ENCODE measurements at regions not wholly inside any gene's neighbourhood (a gene's known extent, or its start where the extent isn't known, plus 50 kb on each side); places are given as distances from the start of the nearest gene placed in this dataset.

- Mint-ChIP-seq H3K27ac (no peak overlapping the region), H3K4me1 (peaks cover 35% of the 10 kb centered on the region), H3K4me3 (no peak overlapping the region), H3K9me3 (ENCODE audit: low read depth) (no peaks in the 10 kb centered on the region), H3K27me3 (no peaks in the 10 kb centered on the region), H3K36me3 (ENCODE audit: low read depth) (peaks cover 11% of the 10 kb centered on the region)
- ATAC-seq = no peak
- intact Hi-C loops (cut with DNase I, micrococcal nuclease) = no loop called here
- no peak for DNase-seq
- ChIA-PET POLR2A (no interaction called here), CTCF (interaction anchor here (1.3 kb wide), 1 partner anchor 8 kb away, joined by 4 read pairs; no protein-coding TSS in a partner anchor)
Measured at GRCh38 chr13:73842626-73843025, 291.6 kb downstream of the KLF12 start.

DNA sequence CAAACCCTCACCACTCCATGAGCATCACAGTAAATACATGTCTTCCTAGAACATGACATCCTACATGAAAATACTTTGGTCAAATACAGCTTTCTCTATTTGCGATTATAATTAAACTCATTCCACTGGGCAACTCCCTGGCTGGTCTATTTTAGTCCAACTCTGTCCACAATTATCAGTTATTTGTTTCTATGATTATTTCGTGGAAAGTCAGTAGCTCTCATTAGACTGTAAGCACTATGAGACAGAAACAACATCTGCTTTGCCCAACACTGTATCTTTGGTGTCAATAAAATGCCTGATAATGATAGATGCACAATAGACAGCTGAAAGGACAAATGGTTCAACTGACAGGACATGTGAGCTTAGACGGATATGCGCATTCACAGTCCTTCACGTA, 292.0 kb downstream of the KLF12 start:
- ChIA-PET POLR2A (no interaction called here), CTCF (interaction anchor here (1.3 kb wide), 1 partner anchor 8 kb away, joined by 4 read pairs; no protein-coding TSS in a partner anchor)
- Mint-ChIP-seq H3K27ac (no peak overlapping the region), H3K36me3 (ENCODE audit: low read depth) (peaks cover 11% of the 10 kb centered on the region), H3K4me3 (no peak overlapping the region), H3K9me3 (ENCODE audit: low read depth) (no peaks in the 10 kb centered on the region), H3K4me1 (peaks cover 38% of the 10 kb centered on the region), H3K27me3 (no peaks in the 10 kb centered on the region)
- ATAC-seq (no peak), DNase-seq (no peak)
- intact Hi-C loops (cut with DNase I, micrococcal nuclease) = no loop called here

GRCh38 chr13:73837147-73837546, 297.1 kb downstream of the KLF12 start:
- POLR2A ChIA-PET = no interaction called here
- DNase-seq = no peak
- CTCF ChIA-PET = interaction anchor here (1.1 to 2.6 kb wide), 4 partner anchors 14 to 450 kb away, joined by 3 to 19 read pairs (median 8); no protein-coding TSS in a partner anchor
- intact Hi-C loops (cut with DNase I, micrococcal nuclease) = loop anchor here (5.0 to 10.0 kb wide), 3 partner anchors 105 to 1378 kb away; partner anchors contain the start of gene KLF12 (in 1 of the 2)
- Mint-ChIP-seq H3K27ac (no peak overlapping the region), H3K27me3 (no peaks in the 10 kb centered on the region), H3K9me3 (ENCODE audit: low read depth) (no peaks in the 10 kb centered on the region), H3K4me1 (peaks cover 46% of the 10 kb centered on the region), H3K4me3 (no peak overlapping the region), H3K36me3 (ENCODE audit: low read depth) (no peaks in the 10 kb centered on the region)
- no peak for ATAC-seq

DNA sequence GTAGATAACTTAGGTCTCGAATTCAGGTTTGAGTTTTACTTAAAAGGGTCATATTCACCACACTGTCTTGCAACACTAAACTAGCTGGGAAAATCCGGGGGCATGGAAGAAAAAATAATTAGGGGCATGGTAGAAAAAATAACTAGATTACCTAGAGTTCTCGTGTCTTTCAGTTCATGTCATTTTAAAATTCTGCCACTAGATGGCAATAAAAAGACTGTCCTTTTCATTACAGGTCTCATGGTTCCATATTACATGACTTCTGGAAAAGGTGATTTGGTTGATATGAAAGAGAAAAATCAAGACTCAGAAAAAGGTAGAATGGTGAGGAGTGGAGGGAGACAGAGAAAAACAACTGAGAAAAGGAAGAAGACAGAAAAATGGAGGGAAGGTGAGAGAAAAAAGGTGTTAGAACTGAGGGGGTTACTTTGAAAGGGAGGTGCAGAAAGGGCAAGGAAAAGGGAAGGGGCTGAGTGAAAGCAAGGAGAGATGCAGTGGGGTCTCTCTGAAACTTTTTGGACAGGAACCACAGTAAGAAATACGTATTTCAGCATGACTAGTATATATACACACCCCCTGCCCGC, 299.0 kb downstream of the KLF12 start:
- peaks cover 46% of the 10 kb centered on the region for H3K4me1 Mint-ChIP-seq
- no peaks in the 10 kb centered on the region for H3K36me3 Mint-ChIP-seq (ENCODE audit: low read depth)
- ATAC-seq (peak; percentile 57), DNase-seq (no peak)
- H3K9me3 Mint-ChIP-seq (ENCODE audit: low read depth) = no peaks in the 10 kb centered on the region
- H3K27me3 Mint-ChIP-seq = no peaks in the 10 kb centered on the region
- intact Hi-C loops (cut with DNase I, micrococcal nuclease) = loop anchor here (1.0 to 10.0 kb wide), 5 partner anchors 107 to 1380 kb away; partner anchors contain the start of gene KLF12 (in 2 of the 2)
- CTCF ChIA-PET = interaction anchor here (0.6 to 2.6 kb wide), 15 partner anchors 13 to 452 kb away, joined by 3 to 19 read pairs (median 3); no protein-coding TSS in a partner anchor
- POLR2A ChIA-PET = interaction anchor here (0.7 kb wide), 1 partner anchor 118 kb away, joined by 4 read pairs; no protein-coding TSS in a partner anchor
- no peak overlapping the region for H3K27ac Mint-ChIP-seq
- H3K4me3 Mint-ChIP-seq = no peak overlapping the region

- H3K27me3 Mint-ChIP-seq = no peaks in the 10 kb centered on the region
- ATAC-seq = no peak
- intact Hi-C loops (cut with DNase I, micrococcal nuclease) = loop anchor here in 1 of 2 experiments (2.0 to 10.0 kb wide), 2 partner anchors 301 to 1381 kb away; partner anchors contain the start of gene KLF12
- peaks cover under 1% of the 10 kb centered on the region for H3K36me3 Mint-ChIP-seq (ENCODE audit: low read depth)
- ChIA-PET CTCF (interaction anchor here (0.7 to 1.8 kb wide), 6 partner anchors 16 to 1473 kb away, joined by 3 to 10 read pairs (median 3); no protein-coding TSS in a partner anchor), POLR2A (no interaction called here)
- DNase-seq = no peak
- H3K4me3 Mint-ChIP-seq = no peak overlapping the region
- peaks cover 46% of the 10 kb centered on the region for H3K4me1 Mint-ChIP-seq
- no peak overlapping the region for H3K27ac Mint-ChIP-seq
- H3K9me3 Mint-ChIP-seq (ENCODE audit: low read depth) = no peaks in the 10 kb centered on the region
Measured at GRCh38 chr13:73833325-73834070, 300.7 kb downstream of the KLF12 start.

DNA sequence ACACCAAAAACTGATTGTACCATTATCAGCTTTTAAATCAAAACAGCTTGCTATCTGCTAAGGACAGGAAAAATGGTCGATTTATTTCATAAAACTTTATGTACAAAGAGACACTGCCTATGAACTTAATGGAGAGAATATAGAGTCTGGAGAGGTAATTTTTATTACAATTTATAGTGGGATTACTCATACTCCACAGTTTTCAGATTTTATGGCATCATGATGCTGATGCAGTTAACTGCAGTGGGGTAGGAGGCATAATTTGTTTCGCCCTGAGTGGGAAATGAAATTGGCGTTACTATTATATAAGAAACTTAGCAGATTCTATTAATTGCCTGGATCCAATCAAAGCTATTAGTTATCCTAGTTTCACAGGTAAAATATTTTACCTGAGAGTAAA, 301.4 kb downstream of the KLF12 start:
- no peaks in the 10 kb centered on the region for H3K9me3 Mint-ChIP-seq (ENCODE audit: low read depth)
- H3K4me1 Mint-ChIP-seq = peaks cover 50% of the 10 kb centered on the region
- intact Hi-C loops (cut with DNase I, micrococcal nuclease) = loop anchor here in 1 of 2 experiments (10.0 kb wide), 1 partner anchor 1382 kb away; no protein-coding TSS in a partner anchor
- DNase-seq (no peak), ATAC-seq (no peak)
- no peaks in the 10 kb centered on the region for H3K27me3 Mint-ChIP-seq
- ChIA-PET POLR2A (no interaction called here), CTCF (interaction anchor here (0.6 to 1.8 kb wide), 5 partner anchors 16 to 1473 kb away, joined by 3 to 10 read pairs (median 3); no protein-coding TSS in a partner anchor)
- peak overlapping the region; percentile 35 for H3K27ac Mint-ChIP-seq
- no peak overlapping the region for H3K4me3 Mint-ChIP-seq
- peaks cover 1% of the 10 kb centered on the region for H3K36me3 Mint-ChIP-seq (ENCODE audit: low read depth)

DNA sequence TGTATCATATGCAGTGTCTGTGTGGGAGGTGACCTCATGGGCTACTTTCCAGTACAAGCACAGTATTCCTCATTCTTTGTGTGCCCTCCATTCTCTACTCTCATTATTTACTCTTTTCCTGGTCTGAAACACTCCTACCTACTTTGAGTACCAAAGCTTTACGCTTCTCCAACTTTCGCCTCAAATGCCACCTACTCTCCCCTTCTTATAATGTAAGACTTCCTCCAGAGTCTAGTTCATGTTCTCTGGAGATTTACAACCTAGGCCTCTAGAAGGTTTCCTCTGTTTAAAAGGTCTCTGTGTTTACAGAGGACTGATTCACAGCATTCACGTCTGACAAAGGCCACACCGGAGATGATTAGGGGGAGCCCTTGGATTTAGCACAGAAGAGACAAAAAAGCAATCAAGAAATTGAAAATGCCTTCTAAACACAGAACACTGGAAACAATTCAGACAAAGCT, 302.0 kb downstream of the KLF12 start:
- intact Hi-C loops (cut with DNase I, micrococcal nuclease) = loop anchor here in 1 of 2 experiments (10.0 kb wide), 1 partner anchor 1383 kb away; no protein-coding TSS in a partner anchor
- H3K27me3 Mint-ChIP-seq = no peaks in the 10 kb centered on the region
- ChIA-PET CTCF (interaction anchor here (0.6 to 1.8 kb wide), 2 partner anchors 17 to 103 kb away, joined by 3 to 10 read pairs; no protein-coding TSS in a partner anchor), POLR2A (no interaction called here)
- peaks cover 46% of the 10 kb centered on the region for H3K4me1 Mint-ChIP-seq
- ATAC-seq (peak; percentile 57), DNase-seq (no peak)
- peaks cover 1% of the 10 kb centered on the region for H3K36me3 Mint-ChIP-seq (ENCODE audit: low read depth)
- no peak overlapping the region for H3K4me3 Mint-ChIP-seq
- peak overlapping the region; percentile 48 for H3K27ac Mint-ChIP-seq
- no peaks in the 10 kb centered on the region for H3K9me3 Mint-ChIP-seq (ENCODE audit: low read depth)

GRCh38 chr13:73829416-73829815, 304.8 kb downstream of the KLF12 start:
- H3K27ac Mint-ChIP-seq = no peak overlapping the region
- H3K4me3 Mint-ChIP-seq = no peak overlapping the region
- POLR2A ChIA-PET = no interaction called here
- H3K36me3 Mint-ChIP-seq (ENCODE audit: low read depth) = peaks cover 3% of the 10 kb centered on the region
- CTCF ChIA-PET = no interaction called here
- H3K27me3 Mint-ChIP-seq = no peaks in the 10 kb centered on the region
- intact Hi-C loops (cut with DNase I, micrococcal nuclease) = no loop called here
- ATAC-seq (no peak), DNase-seq (no peak)
- peaks cover 53% of the 10 kb centered on the region for H3K4me1 Mint-ChIP-seq
- H3K9me3 Mint-ChIP-seq (ENCODE audit: low read depth) = no peaks in the 10 kb centered on the region

DNA sequence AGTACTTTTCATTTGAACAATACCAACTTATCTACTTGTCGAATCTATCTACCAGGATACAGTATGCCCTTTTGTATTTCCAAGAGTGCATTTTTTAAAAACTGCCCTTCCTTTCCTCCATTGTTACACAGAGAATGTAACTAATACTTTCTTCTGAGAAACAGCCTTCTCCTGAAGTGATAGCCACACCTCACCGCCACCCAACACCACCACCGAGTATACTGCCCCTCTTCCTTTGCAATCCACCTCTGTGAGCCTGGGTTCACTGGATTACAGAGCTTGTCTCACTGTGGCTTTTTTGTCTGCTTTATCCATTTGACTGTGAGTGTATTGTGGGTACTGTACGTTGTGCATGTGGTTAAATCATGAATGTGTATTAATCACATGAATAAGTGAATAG, 305.4 kb downstream of the KLF12 start:
- H3K27ac Mint-ChIP-seq = no peak overlapping the region
- CTCF ChIA-PET = no interaction called here
- POLR2A ChIA-PET = no interaction called here
- H3K9me3 Mint-ChIP-seq (ENCODE audit: low read depth) = no peaks in the 10 kb centered on the region
- H3K27me3 Mint-ChIP-seq = no peaks in the 10 kb centered on the region
- no peak overlapping the region for H3K4me3 Mint-ChIP-seq
- ATAC-seq (no peak), DNase-seq (no peak)
- H3K36me3 Mint-ChIP-seq (ENCODE audit: low read depth) = peaks cover 3% of the 10 kb centered on the region
- peaks cover 57% of the 10 kb centered on the region for H3K4me1 Mint-ChIP-seq
- intact Hi-C loops (cut with DNase I, micrococcal nuclease) = no loop called here

DNA sequence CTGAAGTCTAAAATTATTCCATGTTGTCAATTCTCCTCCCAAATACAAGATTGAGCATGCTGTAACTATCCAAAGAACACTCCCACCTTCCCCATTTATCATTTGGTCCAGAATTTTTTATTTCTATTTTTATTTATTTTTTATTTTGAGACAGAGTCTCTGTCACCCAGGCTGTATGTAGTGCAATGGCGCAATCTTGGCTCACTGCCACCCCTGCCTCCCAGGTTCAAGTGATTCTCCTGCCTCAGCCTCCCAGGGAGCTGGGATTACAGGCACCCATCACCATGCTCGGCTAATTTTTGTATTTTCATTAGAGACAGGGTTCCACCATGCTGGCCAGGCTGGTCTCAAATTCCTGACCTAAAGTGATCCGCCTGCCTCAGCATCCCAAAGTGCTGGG, 306.8 kb downstream of the KLF12 start:
- H3K4me1 Mint-ChIP-seq = peaks cover 60% of the 10 kb centered on the region
- ATAC-seq = no peak
- no peaks in the 10 kb centered on the region for H3K9me3 Mint-ChIP-seq (ENCODE audit: low read depth)
- DNase-seq = no peak
- CTCF ChIA-PET = interaction anchor here (1.6 kb wide), 1 partner anchor 22 kb away, joined by 4 read pairs; no protein-coding TSS in a partner anchor
- no peak overlapping the region for H3K4me3 Mint-ChIP-seq
- H3K36me3 Mint-ChIP-seq (ENCODE audit: low read depth) = peaks cover 3% of the 10 kb centered on the region
- POLR2A ChIA-PET = no interaction called here
- H3K27ac Mint-ChIP-seq = no peak overlapping the region
- H3K27me3 Mint-ChIP-seq = no peaks in the 10 kb centered on the region
- intact Hi-C loops (cut with DNase I, micrococcal nuclease) = no loop called here

GRCh38 chr13:73825143-73825542, 309.1 kb downstream of the KLF12 start:
- ATAC-seq (peak; percentile 23), DNase-seq (no peak)
- POLR2A ChIA-PET = interaction anchor here (0.7 kb wide), 1 partner anchor 63 kb away, joined by 4 read pairs; no protein-coding TSS in a partner anchor
- CTCF ChIA-PET = interaction anchor here (1.0 kb wide), 1 partner anchor 11 kb away, joined by 4 read pairs; no protein-coding TSS in a partner anchor
- Mint-ChIP-seq H3K4me3 (no peak overlapping the region), H3K27me3 (no peaks in the 10 kb centered on the region), H3K4me1 (peaks cover 58% of the 10 kb centered on the region), H3K36me3 (ENCODE audit: low read depth) (peaks cover 8% of the 10 kb centered on the region), H3K27ac (peak overlapping the region; percentile 4), H3K9me3 (ENCODE audit: low read depth) (peaks cover 3% of the 10 kb centered on the region)
- intact Hi-C loops (cut with DNase I, micrococcal nuclease) = no loop called here
